NOMO-1 (cell line): ENCODE measurements at regions not wholly inside any gene's neighbourhood (a gene's known extent, or its start where the extent isn't known, plus 50 kb on each side); places are given as distances from the start of the nearest gene placed in this dataset.
"Not testable (repeated sequence)": the region's sequence is repeated elsewhere in the genome, so short reads cannot be mapped to it uniquely, and the experiment has no call there.

Experiments used
- DNase-seq, 2 experiments: peaks; one replicate each; lab custom pipeline; 2025; ENCODE audit not compliant: unreplicated experiment in 2 of 2; lab: John Stamatoyannopoulos, UW

DNA sequence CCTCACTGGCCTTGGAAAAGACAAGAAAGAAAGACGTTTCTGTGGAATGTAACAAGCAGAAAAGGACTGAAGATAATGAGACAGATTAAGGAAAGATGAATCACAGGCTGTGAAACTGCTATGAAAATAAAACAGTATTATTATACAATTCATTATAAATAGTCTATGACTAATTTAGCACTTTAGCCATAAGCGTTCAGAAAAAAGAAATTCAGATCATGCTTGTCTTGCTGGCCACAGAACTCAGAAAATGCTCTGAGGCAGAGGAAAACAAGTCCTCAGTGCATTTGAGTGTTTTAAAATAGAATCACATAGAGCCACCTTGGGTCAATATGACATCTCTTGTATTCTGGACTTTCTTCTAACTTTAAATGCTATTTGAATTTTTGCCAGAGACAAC is 65.9 kb upstream of the NBPF26 start:
- not testable (repeated sequence) for DNase-seq

DNA sequence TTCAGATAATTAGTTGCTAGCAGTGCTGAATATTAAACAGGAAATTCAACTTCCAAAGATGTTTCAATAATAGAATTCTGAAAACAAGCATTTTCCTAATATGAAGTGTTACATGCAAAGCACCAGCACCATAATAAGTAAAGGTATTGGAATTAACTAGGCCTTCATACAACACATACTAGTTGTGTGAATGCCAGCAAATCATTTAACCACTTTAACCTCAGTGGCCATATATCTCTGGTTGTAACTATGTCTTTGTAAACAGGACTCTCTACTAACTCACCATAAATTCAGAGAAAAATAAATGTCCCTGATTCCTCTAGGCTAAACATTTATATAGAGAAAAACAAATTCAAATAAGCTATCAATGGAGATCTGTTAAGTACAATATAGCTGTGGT is 65.1 kb upstream of the NBPF26 start:
- not testable (repeated sequence) for DNase-seq

DNA sequence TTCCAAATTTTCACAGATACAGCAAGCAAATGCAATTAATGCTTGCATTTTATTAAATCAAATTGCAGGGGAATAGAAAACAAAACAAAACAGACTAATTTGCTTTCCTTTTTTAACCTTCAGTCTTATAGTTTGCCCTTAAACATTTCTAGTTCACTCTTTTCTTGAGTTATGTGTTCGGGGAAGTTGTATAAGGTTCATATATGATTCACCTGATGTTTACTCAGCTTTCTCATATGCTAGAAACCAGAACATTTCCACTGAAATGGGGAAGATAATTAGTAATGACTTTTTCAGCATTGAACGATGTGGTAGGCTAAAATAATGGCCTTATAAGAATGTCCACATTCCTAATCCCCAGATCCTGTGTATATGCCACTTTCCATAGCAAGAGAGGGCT is 64.6 kb upstream of the NBPF26 start:
- not testable (repeated sequence) for DNase-seq

DNA sequence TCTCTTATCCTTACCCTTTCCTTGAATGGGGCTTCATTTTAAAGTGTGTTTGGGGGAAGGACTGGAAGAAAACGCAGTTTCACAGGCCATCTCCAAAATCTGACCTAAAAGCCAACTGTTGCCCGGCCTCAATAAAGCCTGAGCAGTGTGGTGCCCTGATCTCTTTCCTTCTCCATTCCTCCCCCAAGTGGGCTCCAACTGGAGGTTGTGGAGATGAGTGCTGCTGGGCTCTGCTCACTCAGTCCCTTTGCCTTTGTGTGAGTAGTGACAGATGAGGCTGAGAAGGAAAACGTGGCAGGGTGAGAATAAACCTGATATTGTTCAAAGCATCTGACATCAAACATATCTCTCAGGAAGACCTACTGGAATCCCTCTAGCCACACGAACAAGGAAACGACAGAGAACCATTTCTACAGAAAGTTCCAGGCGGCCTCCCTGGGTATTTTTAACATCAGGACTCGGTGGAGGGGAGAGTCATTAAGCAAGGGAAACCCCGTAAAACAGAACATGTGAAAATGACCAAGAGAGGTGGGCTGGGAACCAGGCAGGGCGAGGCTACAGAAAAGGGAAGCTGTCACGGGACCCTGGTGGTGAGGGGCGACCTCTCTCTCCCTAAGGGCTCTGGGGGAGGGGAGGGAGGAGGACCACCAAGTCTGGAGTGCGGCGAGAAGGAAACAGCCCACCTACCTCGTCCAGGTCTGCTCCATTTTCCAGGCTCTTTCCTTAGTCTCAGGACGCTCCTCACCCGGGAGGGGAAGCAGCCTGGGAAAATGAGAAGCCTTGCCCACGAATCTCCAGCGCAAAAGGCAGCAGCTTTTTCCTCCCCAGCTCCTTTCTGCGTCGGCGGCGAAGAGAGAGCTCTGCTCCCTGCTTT is 59.1 kb upstream of the NBPF26 start:
- not testable (repeated sequence) for DNase-seq

DNA sequence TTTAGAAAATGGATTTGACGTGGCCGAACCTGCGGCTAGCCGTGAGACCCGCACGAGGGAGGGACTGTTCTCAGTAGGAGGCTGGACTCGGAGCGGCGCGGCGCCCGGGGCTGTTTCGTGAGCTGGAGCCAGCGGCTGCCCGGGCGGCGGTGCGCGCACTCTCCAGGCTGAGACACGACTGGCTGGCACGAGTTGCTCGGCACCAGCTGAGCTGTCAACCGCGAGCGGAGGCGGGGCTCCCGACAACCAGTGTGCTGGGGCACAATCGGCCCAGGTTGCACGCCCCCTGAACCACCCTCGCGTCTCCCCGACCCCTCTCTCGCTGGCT is 58.5 kb upstream of the NBPF26 start:
- not testable (repeated sequence) for DNase-seq

DNA sequence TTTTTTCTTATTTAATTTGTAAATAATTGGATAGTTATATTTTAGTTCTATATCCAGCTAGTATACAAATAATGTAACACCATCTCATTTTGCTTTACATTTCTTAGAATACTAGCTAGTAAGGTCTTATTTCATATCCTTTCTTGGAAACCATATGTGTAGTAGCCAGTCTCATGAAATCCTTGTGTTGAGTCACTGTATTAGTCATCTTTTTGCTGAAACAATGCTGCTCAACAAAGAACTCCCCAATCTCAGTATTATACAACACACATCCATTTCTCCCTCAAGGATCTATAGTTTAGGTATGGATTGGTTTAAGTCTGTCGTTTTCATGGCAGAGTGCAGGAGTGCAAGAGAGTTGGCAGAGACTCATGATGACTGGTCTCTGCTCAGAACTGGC is 55.6 kb upstream of the NBPF26 start:
- not testable (repeated sequence) for DNase-seq
